Activated CD4-positive, alpha-beta T cell treated with anti-CD3 and anti-CD28 coated beads, Interleukin-2, Interleukin-4, amounts not matched to agents 100 ng/mL and 50 ng/mL, durations not matched to agents 16 hours and 8 hours (primary cell): ENCODE measurements at regions not wholly inside any gene's neighbourhood (a gene's known extent, or its start where the extent isn't known, plus 50 kb on each side); places are given as distances from the start of the nearest gene placed in this dataset.

ENCODE experiments used
- DNase-seq: peaks from one replicate; pipeline ENCODE4 v3.0.0-alpha.2; 2020; ENCODE audit warnings: low spot score

GRCh38 chr2:147550995-147551731, 293.7 kb upstream of the ACVR2A start:
- DNase-seq = no peak

- no peak for DNase-seq
Observed at GRCh38 chr2:147549054-147549453, 295.8 kb upstream of the ACVR2A start.

- no peak for DNase-seq
Observed at GRCh38 chr2:147548451-147548850, 296.4 kb upstream of the ACVR2A start.

- DNase-seq = no peak
Observed at GRCh38 chr2:147547440-147547839, 297.4 kb upstream of the ACVR2A start.

- no peak for DNase-seq
Observed at GRCh38 chr2:147546109-147546508, 298.7 kb upstream of the ACVR2A start.

- DNase-seq = no peak
Observed at GRCh38 chr2:147543056-147543455, 301.8 kb upstream of the ACVR2A start.

- no peak for DNase-seq
Observed at GRCh38 chr2:147542351-147542750, 302.5 kb upstream of the ACVR2A start.

GRCh38 chr2:147541314-147541713, 303.5 kb upstream of the ACVR2A start:
- DNase-seq = no peak

GRCh38 chr2:147538821-147539220, 306.0 kb upstream of the ACVR2A start:
- no peak for DNase-seq

- DNase-seq = no peak
Observed at GRCh38 chr2:147538088-147538487, 306.7 kb upstream of the ACVR2A start.

- DNase-seq = no peak
Observed at GRCh38 chr2:147531269-147531668, 313.6 kb upstream of the ACVR2A start.

- DNase-seq = no peak
Observed at GRCh38 chr2:147530033-147530432, 314.8 kb upstream of the ACVR2A start.

GRCh38 chr2:147525819-147526489, 318.9 kb upstream of the ACVR2A start:
- no peak for DNase-seq

GRCh38 chr2:147524912-147525311, 319.9 kb upstream of the ACVR2A start:
- DNase-seq = no peak

GRCh38 chr2:147523415-147523814, 321.4 kb upstream of the ACVR2A start:
- DNase-seq = no peak

GRCh38 chr2:147521936-147522335, 322.9 kb upstream of the ACVR2A start:
- no peak for DNase-seq

- no peak for DNase-seq
Observed at GRCh38 chr2:147520817-147521216, 324.0 kb upstream of the ACVR2A start.

GRCh38 chr2:147519178-147519577, 325.7 kb upstream of the ACVR2A start:
- no peak for DNase-seq

GRCh38 chr2:147515213-147515612, 329.6 kb upstream of the ACVR2A start:
- no peak for DNase-seq

- no peak for DNase-seq
Observed at GRCh38 chr2:147512206-147512605, 332.6 kb upstream of the ACVR2A start.

- no peak for DNase-seq
Observed at GRCh38 chr2:147511491-147511948, 333.3 kb upstream of the ACVR2A start.

- no peak for DNase-seq
Observed at GRCh38 chr2:147509821-147510220, 335.0 kb upstream of the ACVR2A start.

- DNase-seq = no peak
Observed at GRCh38 chr2:147506889-147507288, 337.9 kb upstream of the ACVR2A start.
